RKO (cell line): ENCODE measurements at regions not wholly inside any gene's neighbourhood (a gene's known extent, or its start where the extent isn't known, plus 50 kb on each side); places are given as distances from the start of the nearest gene placed in this dataset.
A peak's percentile ranks its signal among the peaks of the same experiment; 100 is the strongest.

ENCODE experiments used
- DNase-seq: peaks from one replicate; pipeline ENCODE4 v3.0.0-alpha.2; 2016; ENCODE audit warnings: low spot score

DNA sequence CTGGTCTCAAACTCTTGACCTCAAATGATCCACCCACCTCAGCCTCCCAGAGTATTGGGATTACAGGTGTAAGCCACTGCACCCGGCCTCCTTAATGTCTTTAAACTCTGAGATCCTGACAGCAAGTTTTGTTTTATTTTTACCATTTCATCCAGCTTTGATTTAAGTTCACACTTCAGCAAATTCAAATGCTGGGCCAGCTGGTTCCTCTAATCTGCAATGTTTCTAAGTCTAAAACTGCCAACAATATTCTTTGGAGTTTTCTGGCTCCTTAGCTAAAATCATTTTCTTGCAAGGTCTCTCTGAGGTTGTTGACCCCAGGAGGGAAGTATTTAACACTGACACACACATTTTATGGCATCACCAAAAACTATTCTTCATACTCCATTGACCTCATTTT, 72.0 kb upstream of the COL24A1 start:
- no peak for DNase-seq

DNA sequence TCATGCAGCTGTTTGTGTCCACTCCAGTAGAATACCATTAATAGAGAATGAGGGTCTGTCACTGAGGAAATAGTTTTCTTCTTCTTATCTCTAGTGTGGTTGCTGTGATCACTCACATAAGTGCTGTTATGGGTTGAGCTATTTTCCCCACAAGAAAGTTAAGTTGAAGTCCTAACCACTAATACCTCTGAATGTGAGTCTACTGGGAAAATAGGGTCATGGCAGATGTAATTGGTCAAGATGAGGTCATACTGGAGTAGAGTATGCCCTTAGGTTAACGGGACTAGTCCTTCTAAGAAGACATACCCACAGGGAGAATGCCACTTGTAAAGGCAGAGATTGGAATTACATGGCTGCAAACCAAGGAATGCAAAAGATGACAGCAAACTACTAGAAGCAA, 70.5 kb upstream of the COL24A1 start:
- DNase-seq = no peak

DNA sequence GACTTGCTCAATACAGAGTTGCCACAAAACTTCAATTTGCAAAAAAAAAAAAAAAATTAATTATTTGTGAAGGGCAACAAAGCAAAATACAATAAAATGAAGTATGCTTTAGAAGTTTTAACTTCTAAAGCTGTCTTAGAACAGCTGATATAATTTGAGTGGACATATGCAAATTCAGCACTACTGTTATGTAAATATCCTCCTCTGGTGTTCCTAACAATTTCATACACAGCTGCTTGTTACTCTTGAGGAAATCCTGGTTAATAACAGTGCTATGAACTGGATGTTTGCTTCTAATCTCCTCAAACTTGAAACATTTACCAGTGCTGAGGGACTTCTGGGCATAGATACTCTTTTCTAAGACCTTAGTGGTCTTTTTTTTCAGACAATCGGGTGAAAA, 69.6 kb upstream of the COL24A1 start:
- DNase-seq = no peak

DNA sequence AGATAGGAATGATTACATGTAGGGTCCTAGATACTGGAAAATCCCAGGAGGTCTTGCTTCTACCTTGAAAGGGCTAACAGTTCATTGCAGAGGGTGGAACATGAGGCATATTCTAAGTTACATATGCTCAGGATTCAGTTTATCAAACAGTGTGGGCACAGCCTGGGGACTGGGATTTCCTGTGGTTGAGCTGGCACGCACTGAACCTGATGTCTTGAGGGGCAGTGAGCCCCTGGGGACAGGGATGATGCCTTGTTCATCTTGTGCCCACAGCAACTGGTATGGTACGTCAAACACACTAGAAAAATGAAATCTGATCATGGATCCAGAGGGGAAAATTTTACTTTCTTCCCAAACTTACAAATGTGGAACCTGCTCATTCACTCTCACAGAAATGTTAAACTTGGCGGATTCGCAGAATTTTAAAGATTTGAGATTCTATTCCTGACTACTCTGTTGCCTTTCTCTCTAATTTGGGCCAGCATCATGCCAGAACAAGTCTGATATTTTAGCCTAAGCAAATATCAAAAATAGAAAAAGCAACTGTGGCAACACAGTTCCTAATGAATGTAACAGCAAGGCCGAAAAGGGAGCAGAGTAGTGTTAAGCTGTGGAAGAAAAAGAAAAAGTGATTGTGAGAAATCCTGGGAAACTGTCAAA, 68.2 kb upstream of the COL24A1 start:
- DNase-seq = no peak

DNA sequence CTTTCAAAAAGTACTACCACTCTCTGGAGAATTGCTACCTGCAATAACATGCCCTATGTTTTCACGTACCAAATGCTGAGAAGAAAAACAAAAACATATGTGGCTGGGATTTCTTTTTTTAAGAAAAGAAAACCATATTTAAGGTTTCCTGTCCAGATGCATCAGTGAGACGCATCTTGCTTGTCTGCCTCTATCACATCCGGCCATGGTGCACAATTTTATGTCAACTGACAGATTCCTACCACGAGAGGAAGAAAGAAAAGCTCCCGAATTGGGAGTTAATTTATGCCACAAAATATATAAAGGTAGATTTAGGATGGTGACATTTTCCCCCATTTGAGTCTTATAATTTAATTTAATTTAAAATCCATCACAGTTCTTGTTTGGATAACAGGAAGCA, 62.3 kb upstream of the COL24A1 start:
- DNase-seq = no peak

DNA sequence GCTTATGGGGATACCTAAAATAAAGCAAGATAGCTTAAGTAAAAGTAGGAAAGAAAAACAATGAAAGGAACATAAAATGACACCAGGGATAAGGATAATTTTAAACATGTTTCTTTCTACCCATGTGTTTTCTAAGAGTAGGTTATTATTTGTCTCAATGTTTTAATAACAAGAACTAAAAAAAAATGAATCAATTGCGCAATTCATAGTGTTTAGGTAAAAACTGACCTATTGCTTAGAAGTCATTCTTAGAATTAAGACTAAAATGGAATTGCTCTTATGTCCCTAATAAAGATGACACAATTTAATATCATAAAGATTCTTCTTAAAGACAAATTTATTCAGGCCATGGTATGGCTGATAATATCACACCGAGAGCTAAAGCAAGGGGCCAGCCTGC, 58.0 kb upstream of the COL24A1 start:
- no peak for DNase-seq

DNA sequence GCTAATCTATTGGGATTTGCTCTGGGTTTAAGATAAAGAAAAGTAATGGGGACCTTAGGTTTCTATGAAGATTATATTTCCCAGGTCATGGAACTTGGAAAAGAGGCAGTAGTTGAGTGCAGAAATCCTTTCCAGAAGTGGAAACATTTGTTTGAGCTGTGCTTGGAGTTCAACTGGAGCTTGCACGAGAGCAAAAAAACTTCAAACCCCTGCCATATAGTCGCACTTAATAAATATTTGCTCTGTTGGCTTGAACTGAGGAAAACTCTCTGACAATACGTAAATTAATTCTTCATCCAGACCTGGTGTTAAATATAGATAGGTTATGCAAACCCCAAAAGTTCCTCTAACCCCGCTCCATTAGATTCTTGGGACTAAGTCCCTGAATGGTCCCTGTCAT, 52.8 kb upstream of the COL24A1 start:
- no peak for DNase-seq

DNA sequence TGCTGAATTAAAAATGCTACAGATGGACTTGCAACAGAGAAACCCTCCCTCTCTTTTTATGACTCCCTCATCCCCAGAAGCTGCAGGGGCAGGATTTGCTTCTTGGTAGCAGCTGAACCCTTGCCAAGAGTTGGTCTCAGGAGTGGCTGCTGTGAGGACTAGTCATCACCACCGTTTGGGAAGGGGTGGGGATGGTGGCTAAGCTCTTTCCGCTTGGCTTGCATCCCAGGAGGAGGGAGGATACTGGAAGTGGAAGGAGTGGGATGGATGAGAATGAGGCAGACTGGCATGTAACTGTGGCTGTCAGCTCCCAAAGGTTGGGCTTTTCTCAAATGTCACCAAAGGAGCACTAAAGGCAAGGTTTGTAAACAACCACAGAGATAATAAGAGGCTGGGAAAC, 50.8 kb upstream of the COL24A1 start:
- DNase-seq = peak; percentile 32
